ENCODE measurements at regions not wholly inside any gene's neighbourhood (a gene's known extent, or its start where the extent isn't known, plus 50 kb on each side); places are given as distances from the start of the nearest gene placed in this dataset.

GRCh38 chr13:75115171-75115570 is 366.8 kb downstream of the TBC1D4 start:
- Histone ChIP-seq H3K4me1 (ENCODE audit: control insufficient read depth in 2 of 2, insufficient read depth in 2 of 2, low read length in 2 of 2) (no peaks in the 10 kb centered on the region), H3K27me3 (ENCODE audit: control insufficient read depth in 2 of 2, insufficient read depth in 1 of 2, low read length in 1 of 2) (no peaks in the 10 kb centered on the region), H3K27ac (ENCODE audit: low read depth in 1 of 2, low read length in 1 of 2) (no peak overlapping the region), H3K36me3 (ENCODE audit: control insufficient read depth in 2 of 2, insufficient read depth in 2 of 2, low read length in 1 of 2) (no peaks in the 10 kb centered on the region), H3K4me3 (ENCODE audit: low read length in 2 of 2) (no peak overlapping the region), H3K9me3 (ENCODE audit: control insufficient read depth in 2 of 2, insufficient read depth in 1 of 2, low read length in 1 of 2) (no peaks in the 10 kb centered on the region)
- 89% methylated on average over 2 of the region's 2 CpGs for WGBS
- no peak for DNase-seq (ENCODE audit: low read depth in 6 of 9, low spot score in 9 of 9)

GRCh38 chr13:75103976-75104375 is 378.0 kb downstream of the TBC1D4 start:
- no peak for DNase-seq (ENCODE audit: low read depth in 6 of 9, low spot score in 9 of 9)
- H3K9me3 ChIP-seq (ENCODE audit: control insufficient read depth in 2 of 2, insufficient read depth in 1 of 2, low read length in 1 of 2), result no peaks in the 10 kb centered on the region
- no peak overlapping the region for H3K27ac ChIP-seq (ENCODE audit: low read depth in 1 of 2, low read length in 1 of 2)
- H3K27me3 ChIP-seq (ENCODE audit: control insufficient read depth in 2 of 2, insufficient read depth in 1 of 2, low read length in 1 of 2), result no peaks in the 10 kb centered on the region
- no peak overlapping the region for H3K4me3 ChIP-seq (ENCODE audit: low read length in 2 of 2)
- no peaks in the 10 kb centered on the region for H3K4me1 ChIP-seq (ENCODE audit: control insufficient read depth in 2 of 2, insufficient read depth in 2 of 2, low read length in 2 of 2)
- no peaks in the 10 kb centered on the region for H3K36me3 ChIP-seq (ENCODE audit: control insufficient read depth in 2 of 2, insufficient read depth in 2 of 2, low read length in 1 of 2)

- no peaks in the 10 kb centered on the region for H3K36me3 ChIP-seq (ENCODE audit: control insufficient read depth in 2 of 2, insufficient read depth in 2 of 2, low read length in 1 of 2)
- peak in 1 of 9 donors; percentile 3 for DNase-seq (ENCODE audit: low read depth in 6 of 9, low spot score in 9 of 9)
- WGBS, result 81% methylated on average over 5 of the region's 5 CpGs
- no peaks in the 10 kb centered on the region for H3K27me3 ChIP-seq (ENCODE audit: control insufficient read depth in 2 of 2, insufficient read depth in 1 of 2, low read length in 1 of 2)
- H3K4me3 ChIP-seq (ENCODE audit: low read length in 2 of 2), result no peak overlapping the region
- no peaks in the 10 kb centered on the region for H3K4me1 ChIP-seq (ENCODE audit: control insufficient read depth in 2 of 2, insufficient read depth in 2 of 2, low read length in 2 of 2)
- no peaks in the 10 kb centered on the region for H3K9me3 ChIP-seq (ENCODE audit: control insufficient read depth in 2 of 2, insufficient read depth in 1 of 2, low read length in 1 of 2)
- no peak overlapping the region for H3K27ac ChIP-seq (ENCODE audit: low read depth in 1 of 2, low read length in 1 of 2)
These were observed 379.8 kb downstream of the TBC1D4 start for GRCh38 chr13:75102001-75102716.

GRCh38 chr13:75101348-75101747 is 380.6 kb downstream of the TBC1D4 start:
- no peaks in the 10 kb centered on the region for H3K27me3 ChIP-seq (ENCODE audit: control insufficient read depth in 2 of 2, insufficient read depth in 1 of 2, low read length in 1 of 2)
- 100% methylated on average over 1 of the region's 1 CpG for WGBS

GRCh38 chr13:75092143-75092542 is 389.8 kb downstream of the TBC1D4 start:
- 95% methylated on average over 2 of the region's 2 CpGs for WGBS
- Histone ChIP-seq H3K36me3 (ENCODE audit: control insufficient read depth in 2 of 2, insufficient read depth in 2 of 2, low read length in 1 of 2) (no peaks in the 10 kb centered on the region), H3K4me3 (ENCODE audit: low read length in 2 of 2) (no peak overlapping the region)

More at GRCh38 chr13:75101348-75101747, 380.6 kb downstream of the TBC1D4 start:
- no peak overlapping the region for H3K4me3 ChIP-seq (ENCODE audit: low read length in 2 of 2)
- H3K9me3 ChIP-seq (ENCODE audit: control insufficient read depth in 2 of 2, insufficient read depth in 1 of 2, low read length in 1 of 2), result no peaks in the 10 kb centered on the region
- no peaks in the 10 kb centered on the region for H3K4me1 ChIP-seq (ENCODE audit: control insufficient read depth in 2 of 2, insufficient read depth in 2 of 2, low read length in 2 of 2)
- no peak for DNase-seq (ENCODE audit: low read depth in 6 of 9, low spot score in 9 of 9)
- H3K27ac ChIP-seq (ENCODE audit: low read depth in 1 of 2, low read length in 1 of 2), result no peak overlapping the region
- no peaks in the 10 kb centered on the region for H3K36me3 ChIP-seq (ENCODE audit: control insufficient read depth in 2 of 2, insufficient read depth in 2 of 2, low read length in 1 of 2)

GRCh38 chr13:75091718-75092117 is 390.3 kb downstream of the TBC1D4 start:
- Histone ChIP-seq H3K36me3 (ENCODE audit: control insufficient read depth in 2 of 2, insufficient read depth in 2 of 2, low read length in 1 of 2) (no peaks in the 10 kb centered on the region), H3K4me3 (ENCODE audit: low read length in 2 of 2) (no peak overlapping the region), H3K9me3 (ENCODE audit: control insufficient read depth in 2 of 2, insufficient read depth in 1 of 2, low read length in 1 of 2) (no peaks in the 10 kb centered on the region), H3K27ac (ENCODE audit: low read depth in 1 of 2, low read length in 1 of 2) (no peak overlapping the region), H3K4me1 (ENCODE audit: control insufficient read depth in 2 of 2, insufficient read depth in 2 of 2, low read length in 2 of 2) (no peaks in the 10 kb centered on the region), H3K27me3 (ENCODE audit: control insufficient read depth in 2 of 2, insufficient read depth in 1 of 2, low read length in 1 of 2) (no peaks in the 10 kb centered on the region)
- DNase-seq (ENCODE audit: low read depth in 6 of 9, low spot score in 9 of 9), result no peak
- WGBS, result 53% methylated on average over 2 of the region's 2 CpGs

More at GRCh38 chr13:75092143-75092542, 389.8 kb downstream of the TBC1D4 start:
- no peaks in the 10 kb centered on the region for H3K4me1 ChIP-seq (ENCODE audit: control insufficient read depth in 2 of 2, insufficient read depth in 2 of 2, low read length in 2 of 2)
- no peak overlapping the region for H3K27ac ChIP-seq (ENCODE audit: low read depth in 1 of 2, low read length in 1 of 2)
- no peak for DNase-seq (ENCODE audit: low read depth in 6 of 9, low spot score in 9 of 9)
- no peaks in the 10 kb centered on the region for H3K9me3 ChIP-seq (ENCODE audit: control insufficient read depth in 2 of 2, insufficient read depth in 1 of 2, low read length in 1 of 2)
- H3K27me3 ChIP-seq (ENCODE audit: control insufficient read depth in 2 of 2, insufficient read depth in 1 of 2, low read length in 1 of 2), result no peaks in the 10 kb centered on the region

- no peaks in the 10 kb centered on the region for H3K36me3 ChIP-seq (ENCODE audit: control insufficient read depth in 2 of 2, insufficient read depth in 2 of 2, low read length in 1 of 2)
These were observed 390.9 kb downstream of the TBC1D4 start for GRCh38 chr13:75090872-75091615.

GRCh38 chr13:75088915-75089314 is 393.1 kb downstream of the TBC1D4 start:
- DNase-seq (ENCODE audit: low read depth in 6 of 9, low spot score in 9 of 9), result no peak
- no peaks in the 10 kb centered on the region for H3K9me3 ChIP-seq (ENCODE audit: control insufficient read depth in 2 of 2, insufficient read depth in 1 of 2, low read length in 1 of 2)
- 92% methylated on average over 4 of the region's 4 CpGs for WGBS

More at GRCh38 chr13:75090872-75091615, 390.9 kb downstream of the TBC1D4 start:
- Histone ChIP-seq H3K27ac (ENCODE audit: low read depth in 1 of 2, low read length in 1 of 2) (no peak overlapping the region), H3K27me3 (ENCODE audit: control insufficient read depth in 2 of 2, insufficient read depth in 1 of 2, low read length in 1 of 2) (no peaks in the 10 kb centered on the region), H3K9me3 (ENCODE audit: control insufficient read depth in 2 of 2, insufficient read depth in 1 of 2, low read length in 1 of 2) (no peaks in the 10 kb centered on the region), H3K4me3 (ENCODE audit: low read length in 2 of 2) (no peak overlapping the region), H3K4me1 (ENCODE audit: control insufficient read depth in 2 of 2, insufficient read depth in 2 of 2, low read length in 2 of 2) (no peaks in the 10 kb centered on the region)
- no peak for DNase-seq (ENCODE audit: low read depth in 6 of 9, low spot score in 9 of 9)
- WGBS, result 87% methylated on average over 3 of the region's 3 CpGs

GRCh38 chr13:75079226-75079625 is 402.7 kb downstream of the TBC1D4 start:
- peak in 1 of 9 donors; percentile 2 for DNase-seq (ENCODE audit: low read depth in 6 of 9, low spot score in 9 of 9)
- Histone ChIP-seq H3K36me3 (ENCODE audit: control insufficient read depth in 2 of 2, insufficient read depth in 2 of 2, low read length in 1 of 2) (no peaks in the 10 kb centered on the region), H3K27me3 (ENCODE audit: control insufficient read depth in 2 of 2, insufficient read depth in 1 of 2, low read length in 1 of 2) (no peaks in the 10 kb centered on the region), H3K9me3 (ENCODE audit: control insufficient read depth in 2 of 2, insufficient read depth in 1 of 2, low read length in 1 of 2) (no peaks in the 10 kb centered on the region), H3K4me3 (ENCODE audit: low read length in 2 of 2) (no peak overlapping the region), H3K4me1 (ENCODE audit: control insufficient read depth in 2 of 2, insufficient read depth in 2 of 2, low read length in 2 of 2) (no peaks in the 10 kb centered on the region), H3K27ac (ENCODE audit: low read depth in 1 of 2, low read length in 1 of 2) (no peak overlapping the region)
- 91% methylated on average over 2 of the region's 2 CpGs for WGBS

More at GRCh38 chr13:75088915-75089314, 393.1 kb downstream of the TBC1D4 start:
- Histone ChIP-seq H3K4me1 (ENCODE audit: control insufficient read depth in 2 of 2, insufficient read depth in 2 of 2, low read length in 2 of 2) (no peaks in the 10 kb centered on the region), H3K4me3 (ENCODE audit: low read length in 2 of 2) (no peak overlapping the region), H3K27ac (ENCODE audit: low read depth in 1 of 2, low read length in 1 of 2) (no peak overlapping the region), H3K27me3 (ENCODE audit: control insufficient read depth in 2 of 2, insufficient read depth in 1 of 2, low read length in 1 of 2) (no peaks in the 10 kb centered on the region), H3K36me3 (ENCODE audit: control insufficient read depth in 2 of 2, insufficient read depth in 2 of 2, low read length in 1 of 2) (no peaks in the 10 kb centered on the region)

All from thymus (tissue), 11 donors.